CD4-positive, alpha-beta T cell treated with Interleukin-15 for 4 hours (primary cell): ENCODE measurements at regions not wholly inside any gene's neighbourhood (a gene's known extent, or its start where the extent isn't known, plus 50 kb on each side); places are given as distances from the start of the nearest gene placed in this dataset.
A peak's percentile ranks its signal among the peaks of the same experiment; 100 is the strongest.

ENCODE experiments used
- DNase-seq: peaks from one replicate; pipeline ENCODE4 v3.0.0-alpha.2; 2020; ENCODE audit warnings: low spot score

DNA sequence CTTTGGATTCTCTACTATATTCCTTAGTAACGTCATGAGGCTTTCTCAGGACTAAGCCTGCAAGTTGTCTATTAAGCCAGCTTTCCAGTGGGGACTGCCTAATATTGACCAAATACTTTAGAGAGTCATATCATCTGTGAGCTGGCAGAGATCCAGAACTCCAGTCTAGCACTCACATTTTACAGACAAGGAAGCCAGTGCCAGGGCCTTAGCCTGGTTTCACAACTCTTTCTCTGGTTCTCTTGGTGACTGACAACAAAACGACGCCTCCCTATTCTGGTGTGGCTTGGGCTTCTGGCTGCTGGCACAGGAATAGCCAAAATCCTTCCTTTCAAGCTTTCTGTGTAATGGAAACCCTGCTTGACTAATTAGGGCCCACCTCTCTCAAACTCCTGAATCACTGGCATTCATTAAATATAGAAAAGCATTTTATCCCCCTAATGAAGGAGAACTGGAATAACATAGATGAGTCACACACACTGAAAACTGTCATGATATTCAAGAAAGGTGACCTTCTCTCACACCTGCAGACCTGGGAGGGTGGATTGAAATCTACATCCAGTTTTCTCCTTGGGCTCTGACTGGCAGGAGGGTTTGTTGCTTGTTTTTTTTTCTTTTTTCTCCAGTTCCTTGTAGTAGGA lies 75.2 kb upstream of the UBL3 start:
- no peak for DNase-seq

DNA sequence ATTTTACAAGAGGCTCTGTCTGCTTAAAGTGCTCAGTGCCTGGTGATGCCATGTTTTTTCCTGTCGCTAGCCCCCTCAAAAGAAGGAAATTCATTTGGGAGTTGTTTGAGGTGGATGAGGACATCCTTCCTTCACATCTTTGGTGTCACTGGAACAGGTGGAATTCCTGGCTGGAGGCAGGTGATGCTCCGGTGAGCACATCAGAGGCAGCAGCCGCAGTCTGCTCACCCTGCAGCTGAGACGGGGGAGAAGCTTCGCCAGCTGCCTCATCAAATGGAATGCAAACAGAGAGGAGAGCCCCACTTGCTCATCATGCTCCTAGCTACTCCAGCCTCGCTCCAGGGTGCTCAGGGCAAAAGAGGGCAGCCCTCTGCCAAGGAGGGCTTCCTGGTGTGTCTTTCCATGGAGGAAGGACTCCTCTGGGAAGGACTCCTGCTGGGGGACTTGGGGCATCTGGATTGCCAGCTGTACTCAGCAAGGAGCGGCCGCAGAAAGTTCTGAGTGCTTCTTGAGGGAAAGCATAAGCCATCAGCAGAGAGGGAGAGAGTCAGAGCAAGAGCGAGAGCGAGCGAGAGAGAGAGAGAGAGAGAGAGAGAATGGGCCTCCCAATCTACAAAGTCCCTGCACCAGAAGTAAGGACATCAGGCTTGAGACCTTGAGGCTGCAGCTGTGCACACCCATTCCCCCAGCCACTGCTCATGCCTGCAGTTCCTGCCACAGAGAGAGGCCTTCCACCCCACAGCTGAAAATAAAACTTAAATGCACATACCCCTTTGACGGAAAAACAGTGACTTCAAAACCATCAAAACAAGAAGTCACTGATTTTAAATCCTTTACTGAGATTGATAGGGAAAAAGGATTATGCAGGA lies 74.3 kb upstream of the UBL3 start:
- DNase-seq = no peak

DNA sequence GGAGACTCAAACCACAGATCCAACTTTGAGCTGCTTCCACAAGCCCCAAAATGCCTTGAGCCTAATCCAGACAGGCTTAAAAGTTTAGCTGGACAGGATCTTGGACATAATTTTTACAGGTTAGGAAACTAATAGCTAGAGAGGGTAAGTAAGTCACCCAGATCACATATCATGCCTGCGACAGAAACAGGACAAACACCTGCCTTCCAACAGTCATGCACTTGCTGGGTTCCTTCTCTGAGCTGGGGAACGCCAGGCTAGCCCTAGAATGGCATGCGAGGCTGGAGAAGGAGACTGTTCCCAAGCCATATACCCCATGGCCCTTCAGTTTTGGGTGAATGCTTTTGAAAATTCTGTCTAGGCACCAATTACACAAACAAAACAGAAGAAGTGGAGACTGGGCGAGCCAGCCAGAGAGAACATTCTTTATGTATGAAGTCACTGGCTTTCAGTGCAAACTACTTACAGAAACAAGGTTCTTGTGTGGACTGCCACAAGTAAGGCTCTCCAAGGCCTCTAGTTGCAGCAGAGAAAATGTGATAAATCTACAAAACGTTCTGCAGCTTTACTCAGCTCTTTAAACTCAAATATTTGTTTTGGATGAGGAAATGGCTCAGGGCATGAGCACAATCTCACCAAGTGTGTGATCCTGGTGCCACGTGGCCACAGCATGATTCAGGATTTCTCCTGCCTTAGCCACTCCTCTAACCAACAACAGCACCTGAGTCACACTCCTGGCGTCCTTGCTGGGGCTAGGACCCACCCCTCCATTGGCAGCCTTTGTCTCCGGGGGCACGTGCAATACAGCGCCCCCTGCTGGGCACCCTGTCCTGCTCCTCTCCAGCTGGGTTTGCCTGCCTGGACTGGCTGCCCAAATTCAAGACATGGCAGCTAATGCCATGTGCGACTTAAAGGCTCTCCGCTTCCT lies 73.4 kb upstream of the UBL3 start:
- DNase-seq = peak; percentile 73

DNA sequence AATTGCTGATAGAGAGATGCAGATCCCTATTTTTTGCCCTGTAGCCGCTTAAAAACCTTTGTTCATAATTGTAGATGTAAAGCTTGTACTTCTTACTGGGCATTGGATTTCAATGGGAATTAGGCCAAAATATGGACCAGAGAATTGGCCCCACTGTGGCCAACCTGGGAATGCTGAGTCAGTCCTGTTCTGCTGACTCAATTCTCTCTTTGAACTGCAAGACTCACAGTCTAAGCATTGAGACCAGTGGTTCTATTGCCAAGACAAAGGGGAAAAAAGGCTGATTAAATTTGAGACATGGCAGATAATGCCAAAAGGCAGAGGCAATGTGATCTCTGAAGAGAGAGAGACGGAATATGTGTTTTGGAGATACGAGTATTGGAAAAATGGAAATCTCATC lies 72.5 kb upstream of the UBL3 start:
- DNase-seq = no peak

DNA sequence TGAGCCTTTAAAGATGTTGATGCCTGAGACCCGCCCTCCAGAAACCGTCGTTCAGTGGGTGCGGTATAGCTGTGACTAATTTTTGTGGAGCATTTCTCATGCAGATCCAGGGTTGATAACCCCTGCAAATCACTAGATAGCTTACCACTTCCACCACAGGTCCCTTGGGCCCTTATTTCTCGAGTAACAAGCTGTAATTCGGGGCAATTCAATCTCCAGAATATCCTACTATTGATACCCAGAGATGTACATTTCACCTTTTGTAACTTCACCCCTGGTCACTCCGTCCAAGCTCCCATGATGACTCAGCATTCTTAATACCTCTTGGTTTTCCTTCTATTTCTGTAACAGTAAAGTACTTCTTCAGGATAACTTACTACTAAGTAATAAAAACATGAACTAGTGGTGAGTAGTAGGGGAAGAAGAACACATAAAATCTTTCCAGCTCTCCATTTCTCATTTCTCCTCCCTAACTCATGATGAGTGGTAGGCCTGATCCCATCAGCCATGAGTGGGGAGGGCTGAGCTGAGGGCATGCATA lies 71.9 kb upstream of the UBL3 start:
- DNase-seq = peak; percentile 25

DNA sequence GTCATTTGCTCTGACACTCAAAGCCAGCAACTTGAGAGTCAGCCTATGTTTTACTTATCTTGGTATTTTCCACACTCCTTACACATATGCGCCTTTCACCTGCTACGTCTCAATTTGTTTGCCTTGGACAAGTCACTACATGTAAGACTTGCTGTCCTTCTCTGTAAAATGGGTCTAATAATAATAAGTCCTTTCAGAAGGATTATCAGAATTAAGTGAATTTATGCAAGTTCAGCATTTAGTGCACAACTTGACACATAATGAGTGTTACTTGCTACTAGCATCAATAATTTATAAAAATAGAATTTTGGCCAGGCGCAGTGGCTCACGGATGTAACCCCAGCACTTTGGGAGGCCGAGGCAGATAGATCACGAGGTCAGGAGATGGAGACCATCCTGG lies 71.1 kb upstream of the UBL3 start:
- no peak for DNase-seq

DNA sequence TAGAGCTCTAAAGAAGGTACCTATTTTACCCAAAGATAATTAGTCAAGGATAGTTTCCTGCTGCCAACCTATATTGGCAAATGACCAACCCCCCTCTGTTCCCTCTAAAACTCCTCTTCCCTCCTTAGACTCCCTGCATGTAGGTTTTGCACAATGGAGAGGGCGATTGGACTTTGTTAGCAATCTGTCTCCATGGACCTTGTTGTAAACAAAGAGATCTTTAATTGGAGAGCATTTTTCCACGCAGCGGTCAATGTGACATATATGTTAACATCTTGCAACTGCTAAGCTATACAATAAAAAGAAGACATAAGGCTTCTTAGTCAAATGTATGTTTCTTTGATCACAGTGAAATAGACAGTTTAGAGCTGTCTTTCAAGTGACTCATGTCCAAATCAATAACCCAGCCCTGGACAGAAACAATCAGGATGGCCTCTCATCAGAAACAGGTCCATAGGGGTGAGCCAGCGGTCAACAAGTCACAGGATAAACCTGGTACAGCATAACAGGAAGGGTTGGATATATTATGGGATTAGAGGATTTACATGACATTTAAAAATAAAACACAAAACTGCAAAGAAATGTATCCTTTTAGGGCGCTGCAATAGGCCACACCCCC lies 69.7 kb upstream of the UBL3 start:
- DNase-seq = no peak

DNA sequence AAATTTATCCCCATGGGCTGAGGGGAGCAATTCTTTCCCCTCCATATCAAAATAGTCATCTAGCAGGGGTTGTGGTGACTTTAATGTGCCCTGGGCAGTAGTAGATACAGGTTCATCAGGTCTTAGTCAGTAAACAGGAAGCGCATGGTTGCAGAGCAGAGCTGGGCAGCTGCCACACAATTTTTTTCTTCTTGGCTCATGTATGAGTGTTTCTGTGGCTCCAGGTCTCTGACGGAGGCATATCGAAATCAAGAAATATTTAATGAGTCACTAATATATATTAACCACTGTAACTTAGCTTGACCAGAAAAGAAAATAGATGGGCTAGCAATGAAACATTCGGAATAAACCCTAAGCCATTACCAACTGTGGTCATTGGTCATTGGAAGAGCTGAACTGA lies 68.4 kb upstream of the UBL3 start:
- DNase-seq = no peak

DNA sequence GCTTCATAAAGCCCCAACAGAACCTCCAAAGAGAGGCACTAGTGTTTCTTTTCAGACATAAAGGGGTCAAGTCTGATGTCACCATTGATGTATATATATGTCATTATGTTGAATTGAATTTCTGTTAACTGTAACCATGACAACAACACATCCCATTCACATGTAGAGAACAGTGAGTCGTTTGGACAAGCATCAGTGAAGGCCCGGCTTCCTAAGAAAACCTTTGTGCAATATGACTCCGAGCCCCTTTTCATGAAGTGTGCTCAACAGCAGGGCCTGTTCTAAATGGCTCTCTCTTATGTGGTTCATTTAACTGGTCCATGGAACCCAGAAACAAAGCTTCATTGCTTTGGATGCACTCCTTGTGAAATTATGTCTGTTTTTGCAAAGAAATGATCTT lies 67.2 kb upstream of the UBL3 start:
- no peak for DNase-seq

DNA sequence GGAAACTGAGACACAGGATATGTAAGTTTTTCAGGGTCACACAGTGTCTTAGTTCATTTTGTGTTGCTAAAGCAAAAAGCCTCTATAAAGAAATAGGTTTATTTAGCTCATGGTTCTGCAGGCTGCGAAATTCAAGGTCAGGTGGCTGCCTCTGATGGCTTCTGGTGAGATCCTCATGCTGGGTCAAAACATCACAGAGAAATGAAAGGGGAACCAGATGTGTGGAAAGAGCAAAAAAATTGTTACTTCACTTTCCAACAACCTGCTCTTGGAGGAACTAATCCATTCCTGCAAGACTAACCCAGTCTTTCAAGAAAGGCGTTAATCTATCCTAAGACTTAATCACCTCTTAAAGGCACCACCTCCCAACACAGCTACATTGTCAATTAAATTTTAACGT lies 64.2 kb upstream of the UBL3 start:
- DNase-seq = no peak

DNA sequence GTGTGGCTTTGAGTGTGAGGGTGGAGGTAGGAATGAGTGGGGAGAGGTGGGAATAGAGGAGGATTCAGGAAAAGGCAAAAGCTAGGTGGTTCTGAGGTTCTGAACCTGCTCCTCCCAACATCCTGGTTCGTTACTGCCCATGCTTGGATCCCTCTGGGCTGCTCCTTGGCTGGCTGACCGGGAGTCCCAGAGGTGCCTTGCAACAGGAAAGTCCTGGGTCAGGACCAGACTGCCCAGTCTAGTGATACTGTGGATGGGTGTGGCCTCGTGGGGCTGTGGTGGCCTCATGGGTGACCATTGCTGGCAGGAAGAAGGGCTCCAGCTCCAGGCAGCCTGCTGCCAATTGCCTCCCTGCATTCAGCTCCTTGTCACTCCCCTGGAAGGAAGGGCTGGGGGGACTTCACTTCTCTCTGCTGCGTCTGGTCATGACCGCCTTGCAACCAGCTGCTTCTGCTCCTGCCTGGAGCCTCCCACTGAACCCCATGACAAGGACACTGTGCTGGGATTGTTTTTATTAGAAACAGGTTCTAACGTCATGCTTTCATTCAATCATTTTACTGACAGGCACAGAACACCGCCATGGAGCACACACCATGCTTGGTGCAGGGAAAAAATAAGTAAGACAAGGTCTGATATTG lies 61.5 kb upstream of the UBL3 start:
- DNase-seq = no peak

DNA sequence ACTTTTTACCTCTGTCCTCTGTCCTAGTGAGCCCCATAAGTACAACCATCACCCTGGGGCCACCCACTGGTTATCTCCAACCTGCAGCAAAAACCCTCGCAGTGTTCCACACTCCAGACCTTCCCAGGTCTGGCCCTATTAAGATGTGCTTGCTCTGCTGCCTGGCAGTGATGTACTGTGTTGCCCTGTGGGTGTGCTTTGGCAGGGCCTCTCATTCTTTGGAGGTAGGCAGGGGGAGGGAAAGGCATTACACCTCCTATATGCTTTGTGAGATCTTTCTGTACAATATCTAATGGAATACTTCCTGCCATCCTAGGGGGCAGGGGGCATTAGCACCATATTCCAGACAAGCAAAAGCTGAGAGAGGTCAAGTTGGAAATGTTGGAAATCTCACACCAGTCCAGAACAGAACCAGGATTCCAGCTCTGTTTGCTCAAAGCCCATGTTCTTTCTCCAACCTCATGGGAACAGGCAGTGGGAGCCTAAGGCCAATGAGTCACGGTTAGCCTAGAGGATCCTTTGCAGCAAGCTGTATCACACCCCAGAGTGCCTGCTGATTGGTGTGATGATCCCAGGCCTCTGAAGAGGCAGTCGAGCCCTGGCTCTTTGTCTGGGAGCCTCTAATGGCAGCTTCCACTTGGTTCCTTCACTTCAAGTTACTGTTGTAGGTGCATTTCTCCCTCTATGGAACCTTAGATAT lies 59.7 kb upstream of the UBL3 start:
- DNase-seq = no peak

DNA sequence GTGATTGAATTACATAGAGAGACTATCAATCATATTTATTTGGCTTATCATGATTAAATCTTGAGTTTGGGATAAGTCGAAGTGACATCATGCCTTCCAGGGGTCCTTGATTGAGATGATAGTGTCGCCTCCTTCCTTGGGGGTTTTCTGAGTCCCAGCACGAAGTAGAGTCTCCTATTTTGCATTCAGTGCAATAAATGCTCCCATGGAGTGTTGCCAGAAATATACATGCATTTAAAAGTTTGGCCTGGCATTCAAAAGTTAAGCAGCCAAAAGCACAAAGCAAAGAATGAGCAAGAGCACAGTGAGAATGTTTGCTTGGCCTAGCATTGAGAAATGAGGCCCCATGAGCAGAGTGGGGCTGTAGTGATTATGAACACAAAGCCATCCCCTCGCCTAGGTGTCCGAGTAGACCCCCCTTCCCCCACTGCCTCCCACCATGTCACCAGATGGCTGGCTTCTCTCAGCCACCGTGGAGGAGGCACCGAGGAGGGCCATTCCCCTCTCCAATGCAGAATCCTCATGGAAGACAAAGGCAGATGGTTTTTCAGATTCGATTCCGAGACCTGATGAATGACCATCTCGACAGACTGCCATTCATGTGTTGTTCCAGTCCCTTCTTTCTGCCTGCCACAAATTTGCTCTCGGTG lies 58.8 kb upstream of the UBL3 start:
- DNase-seq = no peak

DNA sequence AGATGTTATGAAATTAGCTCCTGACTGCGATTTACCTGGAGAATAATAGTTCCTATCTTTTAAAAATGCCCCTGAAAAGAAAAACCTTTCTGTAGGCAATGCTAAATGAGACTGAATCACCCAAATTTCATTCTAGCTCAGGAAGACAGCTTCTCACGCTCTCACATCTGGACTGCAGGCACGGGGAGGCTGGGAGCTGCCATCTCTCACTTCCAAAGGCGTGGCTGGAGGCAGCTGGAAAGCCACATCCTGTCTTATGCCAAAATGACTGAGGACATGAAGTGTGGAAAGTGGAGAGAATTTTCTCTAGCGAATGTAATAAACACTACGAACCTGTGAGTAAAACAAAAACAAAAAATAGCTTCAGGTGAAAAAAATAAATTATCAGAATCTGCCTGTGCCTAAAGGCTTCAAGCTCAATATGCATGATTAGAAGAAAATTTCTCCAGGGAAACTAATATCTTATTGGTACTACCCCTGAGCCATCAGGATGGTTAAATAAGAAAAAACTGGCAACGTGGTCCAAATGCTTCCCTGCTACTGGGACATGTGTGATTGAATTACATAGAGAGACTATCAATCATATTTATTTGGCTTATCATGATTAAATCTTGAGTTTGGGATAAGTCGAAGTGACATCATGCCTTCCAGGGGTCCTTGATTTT lies 58.1 kb upstream of the UBL3 start:
- no peak for DNase-seq

DNA sequence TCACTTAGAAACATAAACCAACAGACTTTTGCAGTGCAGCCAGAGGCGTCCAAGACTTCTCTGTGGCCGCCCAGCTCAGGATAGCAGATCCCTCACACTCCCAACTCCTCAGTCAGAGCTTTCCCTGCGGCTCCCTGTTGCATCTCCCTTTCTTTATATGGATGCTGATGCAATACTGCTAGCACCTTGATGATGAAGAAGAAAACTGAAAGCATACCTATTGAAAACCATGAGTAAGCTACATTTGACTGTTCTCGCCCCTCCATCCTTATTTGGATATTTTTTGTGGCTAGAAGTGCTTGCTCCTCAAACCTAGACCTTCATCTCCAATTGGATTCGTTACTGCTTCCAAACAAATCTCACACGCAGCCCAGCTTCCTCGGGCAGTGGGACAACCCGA lies 57.3 kb upstream of the UBL3 start:
- DNase-seq = no peak

DNA sequence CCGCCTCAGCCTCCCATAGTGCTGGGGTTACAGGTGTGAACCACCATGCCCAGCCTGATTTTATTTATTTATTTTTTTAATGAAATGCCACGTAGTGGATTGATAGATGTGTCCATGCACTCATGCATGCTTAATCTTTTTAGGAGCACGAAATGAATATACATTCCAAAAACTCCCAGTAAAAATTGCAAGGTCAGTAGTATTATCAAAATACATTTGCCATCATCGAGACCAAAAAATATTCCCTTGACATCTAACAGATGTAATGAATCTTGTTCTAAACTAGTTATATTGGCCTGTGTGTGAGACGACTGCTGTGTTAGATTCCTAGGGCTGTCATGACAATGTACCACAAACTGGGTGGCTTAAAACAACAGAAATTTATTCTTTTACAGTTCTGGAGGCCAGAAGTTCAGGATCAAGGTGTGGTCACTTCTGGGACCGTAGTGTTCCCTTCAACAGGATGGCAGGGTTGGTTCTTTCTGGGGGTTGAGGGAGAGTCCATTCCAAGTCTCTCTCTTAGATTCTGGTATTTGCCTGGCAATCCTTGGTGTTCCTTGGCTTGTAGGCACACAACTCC lies 56.1 kb upstream of the UBL3 start:
- no peak for DNase-seq

DNA sequence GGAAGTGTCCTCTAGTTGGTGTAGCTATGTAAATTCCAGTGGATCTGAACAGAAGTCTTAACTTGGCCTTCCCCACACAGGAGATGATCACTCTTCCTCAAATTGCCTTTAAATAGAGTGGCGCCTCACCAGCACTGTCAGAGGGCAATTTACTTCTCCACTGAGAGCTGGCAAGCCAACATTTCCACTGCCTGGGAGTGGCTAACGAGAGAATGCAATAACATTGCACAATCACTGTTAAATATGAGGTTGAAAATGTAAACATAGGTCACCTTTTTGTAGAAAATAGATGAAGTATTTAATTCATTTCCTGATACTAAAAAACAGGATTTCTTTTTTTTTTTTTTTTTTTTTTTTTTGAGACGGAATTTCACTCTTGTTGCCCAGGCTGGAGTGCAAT lies 55.4 kb upstream of the UBL3 start:
- DNase-seq = no peak

DNA sequence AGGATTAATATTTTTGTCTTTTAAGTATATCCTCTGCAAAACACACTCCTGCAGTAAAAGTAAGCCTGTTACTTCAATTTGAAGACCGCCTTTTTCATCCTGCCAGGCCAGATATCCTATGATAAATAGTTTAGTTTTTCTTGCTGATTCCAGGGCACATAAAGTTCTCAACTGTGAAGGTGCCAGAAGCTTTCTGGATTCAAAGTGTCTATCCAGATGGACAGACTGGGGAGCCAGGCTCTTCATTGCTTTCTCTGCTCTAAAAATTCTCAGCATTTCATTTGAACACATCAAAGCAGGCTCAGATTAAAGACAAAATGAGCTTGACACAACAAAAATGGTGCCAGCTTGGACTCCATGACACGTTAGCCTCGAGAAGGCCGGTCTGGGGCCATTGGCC lies 53.6 kb upstream of the UBL3 start:
- DNase-seq = no peak

DNA sequence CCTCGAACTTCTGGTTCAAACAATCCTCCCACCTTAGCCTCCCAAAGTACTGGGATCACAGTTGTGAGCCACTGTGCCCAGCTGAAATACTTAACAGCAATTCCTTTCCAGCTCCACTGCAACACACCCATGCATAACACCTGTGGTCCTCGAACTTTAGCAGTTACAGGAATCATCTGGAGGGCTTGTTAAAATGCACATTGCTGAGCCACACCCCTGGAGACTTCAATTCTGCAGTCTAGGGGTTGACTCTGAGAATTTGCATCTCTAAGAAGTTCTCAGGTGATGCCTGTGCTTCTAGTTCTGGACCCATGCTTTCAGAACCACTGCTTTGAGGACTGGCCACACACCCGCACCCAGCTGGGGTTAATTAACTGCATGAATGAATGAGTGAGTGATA lies 53.1 kb upstream of the UBL3 start:
- DNase-seq = no peak
